Thyroid gland (tissue), 4 donors: ENCODE measurements at regions not wholly inside any gene's neighbourhood (a gene's known extent, or its start where the extent isn't known, plus 50 kb on each side); places are given as distances from the start of the nearest gene placed in this dataset.

ENCODE experiments used
- DNase-seq, 2 donors: peaks; one replicate each; pipeline ENCODE4 v3.0.0-alpha.2; 2019
- H3K27ac ChIP-seq, 3 donors: fragments of 200-600 bp; sonication (generic); 1 replicate in 2 of 3; 2 replicates in 1 of 3; pipeline ENCODE4 v1.5.1; 2016 to 2019; ENCODE audit warnings: mild to moderate bottlenecking in 1 of 3, moderate library complexity in 1 of 3
- H3K27me3 ChIP-seq: fragments of 200-600 bp; sonication (generic); one replicate; pipeline ENCODE4 v1.5.1; 2019
- H3K36me3 ChIP-seq, 2 donors: fragments of 200-600 bp; sonication (generic); one replicate each; pipeline ENCODE4 v1.5.1; 2016 to 2019
- H3K4me1 ChIP-seq, 2 donors: fragments of 200-600 bp; sonication (generic); one replicate each; pipeline ENCODE4 v1.5.1; 2017 to 2019
- H3K4me3 ChIP-seq, 3 donors: fragments of 200-600 bp; sonication (generic); replicated peaks in 1 of 3; 1 replicate in 2 of 3; 2 replicates in 1 of 3; pipeline ENCODE4 v1.5.1; 2016; ENCODE audit warnings: mild to moderate bottlenecking in 1 of 3
- H3K9me3 ChIP-seq: fragments of 200-600 bp; sonication (generic); one replicate; pipeline ENCODE4 v1.5.1; 2017
- POLR2A ChIP-seq, 2 donors: fragments of 450-650 bp; IDR thresholded peaks; one replicate each; pipeline ENCODE4 v1.6.1; 2017; ENCODE audit warnings: antibody characterized with exemption in 2 of 2, mild to moderate bottlenecking in 2 of 2, moderate library complexity in 1 of 2
- WGBS, 2 donors: methylation state at CpG; one replicate each; pipeline ENCODE4 v1.1.5; 2017; 5-methylcytosine and 5-hydroxymethylcytosine counted together
- intact Hi-C: fragments of 100-400 bp; cut with DNase I; formaldehyde crosslinking; loops from one replicate; pipeline ENCODE4 v1.15.1; 2023
- TF ChIP-seq, protein P1 (sequence below), 6 experiments: fragments of 200-600 bp in 3 of 6; fragments of 450-650 bp in 3 of 6; sonication (generic) in 3 of 6; IDR thresholded peaks; one replicate each; pipeline ENCODE4 v1.5.1; 2016 to 2019; ENCODE audit warnings: antibody characterized with exemption in 6 of 6, mild to moderate bottlenecking in 2 of 6, inconsistent platforms in 1 of 6, moderate library complexity in 1 of 6

DNA sequence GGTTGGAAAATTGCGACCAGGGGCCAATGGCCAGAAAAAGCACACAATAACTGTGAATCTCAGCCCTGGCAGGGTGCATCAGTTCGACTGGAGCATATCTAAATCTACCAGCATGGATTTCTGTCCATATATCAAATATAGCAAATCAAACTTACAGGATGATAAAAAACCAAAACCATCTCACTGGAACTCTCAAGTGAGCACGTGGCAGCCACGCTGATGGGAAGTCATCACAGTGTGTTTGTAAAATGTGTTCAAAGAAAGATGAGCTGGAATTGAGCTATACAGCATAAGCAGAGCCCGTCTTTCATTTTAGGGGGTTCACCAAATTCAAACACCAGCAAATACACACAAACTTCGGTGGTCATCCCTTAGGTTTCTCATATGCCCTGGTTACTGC is 610.1 kb downstream of the AJAP1 start:
- Histone ChIP-seq H3K4me1 (no peaks in the 10 kb centered on the region), H3K27me3 (no peaks in the 10 kb centered on the region), H3K27ac (no peak overlapping the region), H3K9me3 (no peaks in the 10 kb centered on the region), H3K36me3 (no peaks in the 10 kb centered on the region), H3K4me3 (no peak overlapping the region)
- WGBS, 2 donors: 70 to 75% methylated on average over 6 of the region's 6 CpGs
- intact Hi-C loops: no loop called here
- no peak for TF ChIP-seq POLR2A (IDR thresholded peaks at IDR 0.05)
- TF ChIP-seq, protein P1, sequence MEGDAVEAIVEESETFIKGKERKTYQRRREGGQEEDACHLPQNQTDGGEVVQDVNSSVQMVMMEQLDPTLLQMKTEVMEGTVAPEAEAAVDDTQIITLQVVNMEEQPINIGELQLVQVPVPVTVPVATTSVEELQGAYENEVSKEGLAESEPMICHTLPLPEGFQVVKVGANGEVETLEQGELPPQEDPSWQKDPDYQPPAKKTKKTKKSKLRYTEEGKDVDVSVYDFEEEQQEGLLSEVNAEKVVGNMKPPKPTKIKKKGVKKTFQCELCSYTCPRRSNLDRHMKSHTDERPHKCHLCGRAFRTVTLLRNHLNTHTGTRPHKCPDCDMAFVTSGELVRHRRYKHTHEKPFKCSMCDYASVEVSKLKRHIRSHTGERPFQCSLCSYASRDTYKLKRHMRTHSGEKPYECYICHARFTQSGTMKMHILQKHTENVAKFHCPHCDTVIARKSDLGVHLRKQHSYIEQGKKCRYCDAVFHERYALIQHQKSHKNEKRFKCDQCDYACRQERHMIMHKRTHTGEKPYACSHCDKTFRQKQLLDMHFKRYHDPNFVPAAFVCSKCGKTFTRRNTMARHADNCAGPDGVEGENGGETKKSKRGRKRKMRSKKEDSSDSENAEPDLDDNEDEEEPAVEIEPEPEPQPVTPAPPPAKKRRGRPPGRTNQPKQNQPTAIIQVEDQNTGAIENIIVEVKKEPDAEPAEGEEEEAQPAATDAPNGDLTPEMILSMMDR (IDR thresholded peaks at IDR 0.05): no peak
- DNase-seq: no peak

DNA sequence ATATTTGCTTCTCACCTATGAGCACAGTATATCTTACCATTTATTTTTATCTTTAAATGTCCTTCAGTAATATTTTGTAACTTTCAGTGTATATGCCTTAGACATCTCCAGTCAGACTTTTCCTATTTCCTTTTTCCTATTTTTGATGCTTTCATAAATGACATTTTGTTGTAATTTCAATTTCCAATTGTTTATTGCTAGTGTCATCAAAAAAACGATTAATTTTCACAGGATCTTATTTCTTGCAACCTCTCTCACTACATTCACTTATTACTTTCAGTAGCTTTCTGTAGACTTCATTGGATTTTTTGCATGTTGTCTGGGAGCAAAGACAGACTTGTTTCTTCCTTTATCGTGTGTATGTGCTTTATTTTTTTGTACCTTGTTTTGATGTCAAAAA is 602.4 kb downstream of the AJAP1 start:
- H3K27me3 ChIP-seq: no peaks in the 10 kb centered on the region
- 77 to 85% methylated on average over 2 of the region's 2 CpGs for WGBS, 2 donors
- DNase-seq: no peak
- H3K9me3 ChIP-seq: no peaks in the 10 kb centered on the region
- H3K36me3 ChIP-seq: no peaks in the 10 kb centered on the region
- no peak for TF ChIP-seq POLR2A (IDR thresholded peaks at IDR 0.05)
- TF ChIP-seq, protein P1 (IDR thresholded peaks at IDR 0.05): no peak
- intact Hi-C loops: no loop called here
- no peak overlapping the region for H3K4me3 ChIP-seq
- no peaks in the 10 kb centered on the region for H3K4me1 ChIP-seq
- H3K27ac ChIP-seq: no peak overlapping the region

DNA sequence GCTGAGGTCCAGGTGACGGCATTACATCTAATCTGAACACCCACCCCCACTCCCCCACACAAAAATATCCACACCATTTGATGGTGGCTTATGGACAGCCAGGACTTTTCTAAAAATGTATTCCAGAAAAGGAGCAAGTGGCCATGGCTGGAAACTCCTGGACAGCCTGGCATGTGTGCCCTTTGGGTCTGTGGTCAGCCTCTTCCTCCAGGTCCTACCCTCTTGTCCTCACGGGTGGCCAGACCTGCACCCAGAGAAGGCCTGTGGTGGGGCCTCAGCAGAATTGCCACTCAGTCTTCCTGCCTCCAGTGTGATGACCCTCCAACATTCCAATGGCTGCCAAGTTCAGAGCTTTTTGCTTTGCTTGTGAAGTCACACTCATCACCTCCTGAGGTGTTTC is 600.6 kb downstream of the AJAP1 start:
- Histone ChIP-seq H3K27me3 (no peaks in the 10 kb centered on the region), H3K4me1 (no peaks in the 10 kb centered on the region), H3K36me3 (no peaks in the 10 kb centered on the region), H3K27ac (no peak overlapping the region), H3K9me3 (no peaks in the 10 kb centered on the region), H3K4me3 (no peak overlapping the region)
- intact Hi-C loops: no loop called here
- TF ChIP-seq POLR2A (IDR thresholded peaks at IDR 0.05): no peak
- TF ChIP-seq, protein P1 (IDR thresholded peaks at IDR 0.05): no peak
- 67 to 88% methylated on average over 1 to 2 of the region's 2 CpGs for WGBS, 2 donors
- no peak for DNase-seq

DNA sequence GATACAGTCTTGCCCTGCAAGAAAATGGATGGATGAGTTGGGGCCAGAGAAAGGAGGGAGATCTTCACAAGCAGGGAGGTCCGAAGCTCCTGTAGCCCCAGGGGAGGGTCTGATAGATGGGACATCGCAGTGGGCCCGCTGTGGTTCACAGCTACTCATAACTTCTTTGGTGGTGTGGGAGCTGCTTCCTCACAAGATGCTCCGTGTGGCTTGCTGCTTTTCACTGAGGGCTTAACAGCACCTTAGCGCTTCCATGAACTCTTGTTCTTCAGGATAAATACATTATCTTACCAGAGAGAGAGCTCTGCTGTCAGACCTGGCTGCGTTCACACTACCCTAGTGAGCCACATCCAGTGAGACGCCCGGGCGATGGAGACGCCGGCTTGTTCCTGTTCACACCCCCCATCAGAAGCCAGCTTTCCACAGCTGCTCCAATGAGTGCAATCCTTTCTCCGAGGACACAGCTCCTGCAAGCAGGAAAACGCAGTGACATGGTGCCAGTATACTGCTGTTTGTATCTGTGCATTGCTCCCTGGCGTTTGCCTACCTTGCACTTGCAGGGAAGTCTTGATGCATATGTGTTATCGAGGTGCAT is 599.8 kb downstream of the AJAP1 start:
- no peaks in the 10 kb centered on the region for H3K36me3 ChIP-seq
- no peak overlapping the region for H3K4me3 ChIP-seq
- DNase-seq: no peak
- WGBS, 2 donors: 89% methylated on average over 13 to 15 of the region's 15 CpGs
- intact Hi-C loops: no loop called here
- no peaks in the 10 kb centered on the region for H3K9me3 ChIP-seq
- no peaks in the 10 kb centered on the region for H3K27me3 ChIP-seq
- TF ChIP-seq POLR2A (IDR thresholded peaks at IDR 0.05): no peak
- TF ChIP-seq, protein P1 (IDR thresholded peaks at IDR 0.05): no peak
- H3K4me1 ChIP-seq: no peaks in the 10 kb centered on the region
- H3K27ac ChIP-seq: no peak overlapping the region

DNA sequence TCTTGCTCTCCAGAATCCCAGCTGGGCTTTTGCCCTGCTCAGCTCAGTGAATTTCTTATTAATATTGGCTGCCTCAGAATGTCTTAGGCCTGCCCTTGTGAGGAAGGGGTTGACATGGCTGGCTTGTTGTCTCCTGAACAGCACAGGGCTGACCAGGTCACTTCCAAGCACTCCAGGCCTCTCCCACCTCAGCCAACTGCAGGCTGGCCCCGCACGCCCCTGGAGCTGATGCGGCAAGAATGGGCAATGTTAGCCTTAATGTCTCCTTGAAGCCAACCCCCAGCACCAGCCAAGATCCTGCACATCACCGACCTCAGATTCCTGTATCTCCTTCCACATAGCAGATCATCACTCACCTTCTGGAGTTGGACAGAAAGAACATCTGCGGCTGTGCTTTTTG is 598.6 kb downstream of the AJAP1 start:
- intact Hi-C loops: no loop called here
- WGBS, 2 donors: 87 to 96% methylated on average over 3 to 5 of the region's 5 CpGs
- DNase-seq: no peak

More for the DNA sequence above, 598.6 kb downstream of the AJAP1 start:
- Histone ChIP-seq H3K27me3 (no peaks in the 10 kb centered on the region), H3K4me1 (no peaks in the 10 kb centered on the region), H3K9me3 (no peaks in the 10 kb centered on the region), H3K4me3 (no peak overlapping the region), H3K27ac (no peak overlapping the region), H3K36me3 (no peaks in the 10 kb centered on the region)
- TF ChIP-seq, protein P1 (IDR thresholded peaks at IDR 0.05): no peak
- TF ChIP-seq POLR2A (IDR thresholded peaks at IDR 0.05): no peak
